ENCODE measurements at regions not wholly inside any gene's neighbourhood (a gene's known extent, or its start where the extent isn't known, plus 50 kb on each side); places are given as distances from the start of the nearest gene placed in this dataset.

DNA sequence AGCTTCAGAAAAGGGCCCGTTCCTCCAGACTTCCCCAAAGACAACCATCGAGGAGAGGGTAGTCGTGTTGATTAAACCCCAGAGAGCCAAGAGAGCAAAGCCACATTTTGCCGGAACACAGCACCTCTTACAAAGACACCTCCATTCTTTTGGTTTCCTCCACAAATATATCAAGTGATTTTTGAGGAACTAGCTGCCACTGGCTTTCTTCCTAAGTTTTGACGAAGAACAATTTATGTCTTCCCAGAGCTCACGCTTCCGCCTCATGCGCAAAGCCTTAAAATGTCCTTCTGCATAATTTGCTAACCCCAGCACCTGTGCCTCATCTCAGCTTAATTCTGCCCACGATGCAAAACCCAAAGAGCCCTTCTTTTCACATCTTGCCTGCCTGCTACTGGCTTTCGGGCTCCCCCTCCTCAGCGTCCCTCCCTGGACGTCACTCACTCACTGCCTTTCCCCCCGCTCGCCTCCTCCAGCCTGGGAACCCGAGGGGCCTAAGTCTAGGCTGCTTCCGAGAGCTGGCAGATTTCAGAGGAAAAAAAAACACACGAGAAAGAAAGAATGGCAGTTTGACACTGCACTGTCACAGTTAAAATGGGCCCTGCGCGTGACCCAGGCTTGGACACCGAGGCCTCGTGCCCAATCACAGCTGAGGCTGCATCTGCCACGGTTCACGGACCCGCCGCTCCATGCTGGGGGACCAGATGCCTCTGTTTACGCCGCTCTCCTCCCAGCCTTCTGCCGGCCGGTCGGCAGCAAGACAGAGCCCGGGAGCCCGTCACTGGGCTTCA, 77.6 kb upstream of the IFNAR2 start:
- TF ChIP-seq EP300 (IDR thresholded peaks at IDR 0.05; ENCODE audit: borderline replicate concordance in 1 of 2, low read depth in 1 of 2, low read length in 1 of 2) (no peak), TAF1 (IDR thresholded peaks at IDR 0.05; ENCODE audit: borderline replicate concordance, low read depth, low read length) (no peak), TCF12 (IDR thresholded peaks at IDR 0.05) (no peak), EZH2phosphoT487 (IDR thresholded peaks at IDR 0.05; ENCODE audit: borderline replicate concordance, low read depth) (no peak), POLR2AphosphoS5 (IDR thresholded peaks at IDR 0.05; ENCODE audit: low read depth, low read length) (no peak)
- TF ChIP-seq, protein P1, sequence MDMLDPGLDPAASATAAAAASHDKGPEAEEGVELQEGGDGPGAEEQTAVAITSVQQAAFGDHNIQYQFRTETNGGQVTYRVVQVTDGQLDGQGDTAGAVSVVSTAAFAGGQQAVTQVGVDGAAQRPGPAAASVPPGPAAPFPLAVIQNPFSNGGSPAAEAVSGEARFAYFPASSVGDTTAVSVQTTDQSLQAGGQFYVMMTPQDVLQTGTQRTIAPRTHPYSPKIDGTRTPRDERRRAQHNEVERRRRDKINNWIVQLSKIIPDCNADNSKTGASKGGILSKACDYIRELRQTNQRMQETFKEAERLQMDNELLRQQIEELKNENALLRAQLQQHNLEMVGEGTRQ (IDR thresholded peaks at IDR 0.05; ENCODE audit: borderline replicate concordance, low read depth, low read length) = no peak
- TF ChIP-seq, protein P2, sequence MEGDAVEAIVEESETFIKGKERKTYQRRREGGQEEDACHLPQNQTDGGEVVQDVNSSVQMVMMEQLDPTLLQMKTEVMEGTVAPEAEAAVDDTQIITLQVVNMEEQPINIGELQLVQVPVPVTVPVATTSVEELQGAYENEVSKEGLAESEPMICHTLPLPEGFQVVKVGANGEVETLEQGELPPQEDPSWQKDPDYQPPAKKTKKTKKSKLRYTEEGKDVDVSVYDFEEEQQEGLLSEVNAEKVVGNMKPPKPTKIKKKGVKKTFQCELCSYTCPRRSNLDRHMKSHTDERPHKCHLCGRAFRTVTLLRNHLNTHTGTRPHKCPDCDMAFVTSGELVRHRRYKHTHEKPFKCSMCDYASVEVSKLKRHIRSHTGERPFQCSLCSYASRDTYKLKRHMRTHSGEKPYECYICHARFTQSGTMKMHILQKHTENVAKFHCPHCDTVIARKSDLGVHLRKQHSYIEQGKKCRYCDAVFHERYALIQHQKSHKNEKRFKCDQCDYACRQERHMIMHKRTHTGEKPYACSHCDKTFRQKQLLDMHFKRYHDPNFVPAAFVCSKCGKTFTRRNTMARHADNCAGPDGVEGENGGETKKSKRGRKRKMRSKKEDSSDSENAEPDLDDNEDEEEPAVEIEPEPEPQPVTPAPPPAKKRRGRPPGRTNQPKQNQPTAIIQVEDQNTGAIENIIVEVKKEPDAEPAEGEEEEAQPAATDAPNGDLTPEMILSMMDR (IDR thresholded peaks at IDR 0.05) = no peak
